IPS DF 6.9 (cell line): ENCODE measurements at regions not wholly inside any gene's neighbourhood (a gene's known extent, or its start where the extent isn't known, plus 50 kb on each side); places are given as distances from the start of the nearest gene placed in this dataset.

Experiments
- DNase-seq: peaks from one replicate; pipeline ENCODE4 v3.0.0-alpha.2; 2013; ENCODE audit warnings: low read depth, low spot score
- H3K27ac ChIP-seq: one replicate; pipeline ENCODE4 v1.5.1; 2013; ENCODE audit warnings: low read length, control low read depth
- H3K27me3 ChIP-seq: 2 replicates; pipeline ENCODE4 v1.6.1; 2013; ENCODE audit warnings: mild to moderate bottlenecking, low read length; ENCODE audit not compliant: control insufficient read depth, insufficient read depth
- H3K36me3 ChIP-seq: 2 replicates; pipeline ENCODE4 v1.6.1; 2013; ENCODE audit warnings: low read length; ENCODE audit not compliant: control insufficient read depth, insufficient read depth
- H3K4me1 ChIP-seq: 2 replicates; pipeline ENCODE4 v1.6.1; 2013; ENCODE audit warnings: low read length; ENCODE audit not compliant: control insufficient read depth, insufficient read depth
- H3K4me3 ChIP-seq: 2 replicates; pipeline ENCODE4 v1.5.1; 2013; ENCODE audit warnings: mild to moderate bottlenecking, low read length
- H3K9me3 ChIP-seq: 2 replicates; pipeline ENCODE4 v1.6.1; 2013; ENCODE audit warnings: low read length, inconsistent platforms; ENCODE audit not compliant: control insufficient read depth, insufficient read depth
- WGBS: extraction: QIAGEN DNeasy Blood & Tissue Kit; methylation state at CpG from one replicate; pipeline ENCODE4 v1.1.7; 2013; ENCODE audit warnings: mixed read lengths, missing lambda C conversion rate; ENCODE audit not compliant: insufficient read length, insufficient coverage; 5-methylcytosine and 5-hydroxymethylcytosine counted together

DNA sequence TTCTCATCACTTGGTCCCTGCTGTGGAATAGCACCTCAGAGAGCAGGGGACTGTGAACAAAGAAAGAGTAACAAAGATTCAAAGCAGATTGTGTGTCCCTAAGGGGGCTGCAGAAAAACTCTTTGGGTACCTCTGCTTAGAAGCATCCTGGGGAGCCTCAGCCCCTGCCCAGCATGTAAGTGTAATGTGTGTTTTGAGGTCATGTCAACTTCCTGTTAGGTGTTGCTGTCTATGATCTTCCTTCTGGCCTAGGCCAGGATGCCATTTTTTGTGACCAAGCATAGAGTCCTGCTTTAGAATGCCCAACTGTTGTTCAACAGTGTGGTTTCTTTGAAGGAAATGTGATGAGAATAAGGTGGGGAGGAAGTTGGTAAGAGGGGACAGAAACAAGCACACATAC, 77.1 kb upstream of the BCL6 start:
- no peak for DNase-seq
- H3K36me3 ChIP-seq, result no peaks in the 10 kb centered on the region
- no peak overlapping the region for H3K27ac ChIP-seq

DNA sequence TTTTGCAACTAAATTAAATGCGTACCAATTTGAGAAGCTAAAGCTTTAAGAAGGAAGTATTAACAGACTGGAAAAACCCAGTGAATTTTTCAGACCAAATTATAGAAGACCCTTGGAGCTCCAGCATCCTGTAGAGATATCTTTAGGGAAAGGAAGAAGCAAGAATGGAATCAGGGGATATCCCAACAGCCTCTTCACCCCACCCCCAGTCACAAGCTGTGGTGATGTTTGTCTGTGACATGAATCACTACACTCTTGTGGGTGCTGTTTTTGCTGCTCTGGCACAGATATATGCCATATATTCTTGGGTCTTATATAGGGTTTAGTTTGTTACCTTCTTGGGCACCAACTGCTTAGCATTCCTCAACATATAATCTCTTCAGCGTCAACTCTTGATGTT, 78.5 kb upstream of the BCL6 start:
- Histone ChIP-seq H3K27ac (no peak overlapping the region), H3K27me3 (no peaks in the 10 kb centered on the region), H3K9me3 (no peaks in the 10 kb centered on the region), H3K4me3 (no peak overlapping the region), H3K36me3 (no peaks in the 10 kb centered on the region), H3K4me1 (no peaks in the 10 kb centered on the region)
- no CpG with 5 or more reads among the region's 2 CpGs for WGBS
- DNase-seq, result no peak

More for the DNA sequence above, 77.1 kb upstream of the BCL6 start:
- no peak overlapping the region for H3K4me3 ChIP-seq
- H3K9me3 ChIP-seq, result no peaks in the 10 kb centered on the region
- no peaks in the 10 kb centered on the region for H3K27me3 ChIP-seq
- no peaks in the 10 kb centered on the region for H3K4me1 ChIP-seq

- no peak for DNase-seq
- WGBS, result no CpG with 5 or more reads among the region's 2 CpGs
- no peak overlapping the region for H3K27ac ChIP-seq
- H3K27me3 ChIP-seq, result no peaks in the 10 kb centered on the region
- no peaks in the 10 kb centered on the region for H3K36me3 ChIP-seq
- no peaks in the 10 kb centered on the region for H3K9me3 ChIP-seq
- no peak overlapping the region for H3K4me3 ChIP-seq
- no peaks in the 10 kb centered on the region for H3K4me1 ChIP-seq
Observed at GRCh38 chr3:187827723-187828122, 82.5 kb upstream of the BCL6 start.

- no peaks in the 10 kb centered on the region for H3K4me1 ChIP-seq
- no peaks in the 10 kb centered on the region for H3K27me3 ChIP-seq
- WGBS, result no CpG with 5 or more reads among the region's 7 CpGs
- no peaks in the 10 kb centered on the region for H3K36me3 ChIP-seq
- no peak for DNase-seq
- H3K9me3 ChIP-seq, result no peaks in the 10 kb centered on the region
- no peak overlapping the region for H3K27ac ChIP-seq
- no peak overlapping the region for H3K4me3 ChIP-seq
Observed at GRCh38 chr3:187828579-187829452, 83.5 kb upstream of the BCL6 start.

- H3K27me3 ChIP-seq, result no peaks in the 10 kb centered on the region
- no CpG with 5 or more reads among the region's 1 CpG for WGBS
- no peak for DNase-seq
Observed at GRCh38 chr3:187830181-187830580, 84.9 kb upstream of the BCL6 start.

GRCh38 chr3:187831125-187832051, 86.1 kb upstream of the BCL6 start:
- Histone ChIP-seq H3K4me3 (no peak overlapping the region), H3K27ac (no peak overlapping the region)
- WGBS, result no CpG with 5 or more reads among the region's 9 CpGs

More at GRCh38 chr3:187830181-187830580, 84.9 kb upstream of the BCL6 start:
- Histone ChIP-seq H3K27ac (no peak overlapping the region), H3K36me3 (no peaks in the 10 kb centered on the region), H3K4me3 (no peak overlapping the region), H3K4me1 (no peaks in the 10 kb centered on the region), H3K9me3 (no peaks in the 10 kb centered on the region)

GRCh38 chr3:187832202-187832601, 86.9 kb upstream of the BCL6 start:
- no peak overlapping the region for H3K27ac ChIP-seq
- no peaks in the 10 kb centered on the region for H3K27me3 ChIP-seq
- WGBS, result no CpG with 5 or more reads among the region's 3 CpGs
- H3K4me1 ChIP-seq, result no peaks in the 10 kb centered on the region
- H3K36me3 ChIP-seq, result no peaks in the 10 kb centered on the region
- H3K4me3 ChIP-seq, result no peak overlapping the region
- no peaks in the 10 kb centered on the region for H3K9me3 ChIP-seq
- DNase-seq, result no peak

More at GRCh38 chr3:187831125-187832051, 86.1 kb upstream of the BCL6 start:
- H3K27me3 ChIP-seq, result no peaks in the 10 kb centered on the region
- no peaks in the 10 kb centered on the region for H3K9me3 ChIP-seq
- H3K36me3 ChIP-seq, result no peaks in the 10 kb centered on the region
- H3K4me1 ChIP-seq, result no peaks in the 10 kb centered on the region
- no peak for DNase-seq

DNA sequence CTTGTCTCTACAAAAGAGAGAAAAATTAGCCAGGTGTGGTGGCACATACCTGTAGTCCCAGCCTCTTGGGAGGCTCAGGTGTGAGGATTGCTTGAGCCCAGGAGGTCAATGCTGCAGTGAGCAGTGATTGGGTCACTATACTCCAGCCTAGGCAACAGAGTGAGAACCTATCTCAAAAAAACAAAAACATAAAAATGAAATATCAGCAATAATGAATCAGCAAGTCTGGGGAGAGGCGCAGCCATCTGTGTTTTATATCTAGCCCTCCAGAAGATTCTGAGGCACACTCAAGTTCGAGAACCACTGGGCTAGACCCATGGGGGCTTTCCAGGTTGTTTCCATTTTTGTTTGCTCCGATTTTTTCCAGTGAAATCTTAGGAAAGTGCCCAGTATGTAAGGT, 88.1 kb upstream of the BCL6 start:
- Histone ChIP-seq H3K4me3 (no peak overlapping the region), H3K27ac (no peak overlapping the region), H3K27me3 (no peaks in the 10 kb centered on the region), H3K9me3 (no peaks in the 10 kb centered on the region), H3K4me1 (no peaks in the 10 kb centered on the region), H3K36me3 (no peaks in the 10 kb centered on the region)
- no CpG with 5 or more reads among the region's 3 CpGs for WGBS
- DNase-seq, result no peak

GRCh38 chr3:187833799-187834578, 88.7 kb upstream of the BCL6 start:
- no CpG with 5 or more reads among the region's 9 CpGs for WGBS
- DNase-seq, result no peak
- Histone ChIP-seq H3K36me3 (no peaks in the 10 kb centered on the region), H3K4me1 (no peaks in the 10 kb centered on the region), H3K4me3 (no peak overlapping the region), H3K27ac (no peak overlapping the region), H3K27me3 (no peaks in the 10 kb centered on the region), H3K9me3 (no peaks in the 10 kb centered on the region)
